GM12864 (cell line): ENCODE measurements at regions not wholly inside any gene's neighbourhood (a gene's known extent, or its start where the extent isn't known, plus 50 kb on each side); places are given as distances from the start of the nearest gene placed in this dataset.

Source experiments
- DNase-seq: peaks from one replicate; pipeline ENCODE4 v3.0.0-alpha.2; 2011; ENCODE audit warnings: low read depth
- H3K4me3 ChIP-seq: 2 replicates; pipeline ENCODE4 v1.5.1; 2011; ENCODE audit warnings: mild to moderate bottlenecking, low read depth, low read length, control low read depth
- TF ChIP-seq, protein P1 (sequence below): IDR thresholded peaks from 2 replicates; pipeline ENCODE4 v1.5.1; 2011; ENCODE audit warnings: low read depth, mild to moderate bottlenecking, moderate library complexity, low read length, control low read depth, inconsistent platforms; ENCODE audit errors: missing control alignments

- TF ChIP-seq, protein P1, sequence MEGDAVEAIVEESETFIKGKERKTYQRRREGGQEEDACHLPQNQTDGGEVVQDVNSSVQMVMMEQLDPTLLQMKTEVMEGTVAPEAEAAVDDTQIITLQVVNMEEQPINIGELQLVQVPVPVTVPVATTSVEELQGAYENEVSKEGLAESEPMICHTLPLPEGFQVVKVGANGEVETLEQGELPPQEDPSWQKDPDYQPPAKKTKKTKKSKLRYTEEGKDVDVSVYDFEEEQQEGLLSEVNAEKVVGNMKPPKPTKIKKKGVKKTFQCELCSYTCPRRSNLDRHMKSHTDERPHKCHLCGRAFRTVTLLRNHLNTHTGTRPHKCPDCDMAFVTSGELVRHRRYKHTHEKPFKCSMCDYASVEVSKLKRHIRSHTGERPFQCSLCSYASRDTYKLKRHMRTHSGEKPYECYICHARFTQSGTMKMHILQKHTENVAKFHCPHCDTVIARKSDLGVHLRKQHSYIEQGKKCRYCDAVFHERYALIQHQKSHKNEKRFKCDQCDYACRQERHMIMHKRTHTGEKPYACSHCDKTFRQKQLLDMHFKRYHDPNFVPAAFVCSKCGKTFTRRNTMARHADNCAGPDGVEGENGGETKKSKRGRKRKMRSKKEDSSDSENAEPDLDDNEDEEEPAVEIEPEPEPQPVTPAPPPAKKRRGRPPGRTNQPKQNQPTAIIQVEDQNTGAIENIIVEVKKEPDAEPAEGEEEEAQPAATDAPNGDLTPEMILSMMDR: no peak
- no peak overlapping the region for H3K4me3 ChIP-seq
- no peak for DNase-seq
These were observed 227.4 kb downstream of the DLL1 start for GRCh38 chr6:170063431-170063830.

GRCh38 chr6:170062915-170063241, 228.0 kb downstream of the DLL1 start:
- DNase-seq: no peak
- TF ChIP-seq, protein P1: no peak
- no peak overlapping the region for H3K4me3 ChIP-seq

DNA sequence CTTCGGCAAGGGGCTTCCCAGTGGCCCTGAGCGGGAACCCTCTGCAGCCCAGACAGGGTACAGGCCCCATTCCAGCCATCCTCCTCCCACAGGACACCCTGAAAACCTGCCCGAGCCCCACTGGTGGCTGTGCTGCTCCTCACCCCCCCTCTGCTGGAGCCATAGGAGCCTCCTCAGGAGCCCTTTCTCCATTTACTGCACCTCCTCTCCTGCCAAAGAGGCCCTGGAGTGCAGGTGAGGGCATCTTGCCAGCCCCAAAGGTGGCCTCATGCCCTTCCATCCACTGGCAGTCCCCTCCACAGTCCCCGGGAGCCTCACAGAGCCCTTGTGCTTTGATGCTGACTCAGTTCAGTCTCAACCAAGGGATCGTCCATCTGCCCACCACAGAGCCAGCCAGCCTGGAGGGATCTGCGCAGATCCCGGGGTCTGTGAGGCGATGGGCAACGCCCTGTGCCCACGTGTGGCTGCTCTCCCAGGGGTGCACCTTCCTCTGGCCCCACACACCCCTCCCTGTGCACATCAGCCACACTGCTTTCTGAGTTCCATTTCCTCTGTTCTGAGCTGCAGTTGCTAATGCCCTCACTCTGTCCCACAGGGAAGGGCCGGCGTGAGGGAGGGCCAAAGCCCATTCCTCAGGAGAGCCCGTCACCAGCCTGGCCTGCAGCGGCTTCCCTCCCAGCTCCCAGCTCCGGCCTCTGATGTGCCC, 228.5 kb downstream of the DLL1 start:
- no peak for DNase-seq
- TF ChIP-seq, protein P1: no peak
- no peak overlapping the region for H3K4me3 ChIP-seq

DNA sequence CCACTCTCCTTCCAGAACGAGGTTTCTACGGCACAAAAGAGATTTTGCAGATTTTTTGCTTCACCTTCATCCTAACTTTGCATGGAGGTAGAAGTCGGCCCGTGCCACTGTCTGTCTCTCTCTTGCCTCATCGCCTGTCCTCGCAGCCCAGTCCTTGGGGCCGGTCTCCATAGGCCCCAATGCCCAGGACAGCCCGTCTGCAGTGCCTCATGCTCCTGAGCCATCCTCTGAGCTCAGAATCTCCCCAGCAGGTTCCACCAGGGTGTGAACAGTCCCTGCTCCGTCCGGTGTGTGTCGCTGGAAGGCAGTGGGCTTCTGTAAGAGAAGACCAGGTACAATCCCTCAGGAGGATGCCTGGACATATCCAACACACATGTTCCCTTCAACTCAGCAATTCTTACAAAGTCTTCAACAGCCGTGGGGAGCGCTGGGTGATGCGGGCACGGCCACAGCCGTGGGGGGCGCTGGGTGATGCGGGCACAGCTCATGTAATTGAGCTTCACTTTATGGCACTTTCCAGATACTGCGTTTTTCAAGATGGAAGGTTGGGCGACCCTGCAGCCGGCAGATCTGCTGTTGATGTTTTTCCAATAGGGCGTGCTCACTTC, 231.9 kb downstream of the DLL1 start:
- no peak overlapping the region for H3K4me3 ChIP-seq
- TF ChIP-seq, protein P1: no peak
- DNase-seq: no peak

DNA sequence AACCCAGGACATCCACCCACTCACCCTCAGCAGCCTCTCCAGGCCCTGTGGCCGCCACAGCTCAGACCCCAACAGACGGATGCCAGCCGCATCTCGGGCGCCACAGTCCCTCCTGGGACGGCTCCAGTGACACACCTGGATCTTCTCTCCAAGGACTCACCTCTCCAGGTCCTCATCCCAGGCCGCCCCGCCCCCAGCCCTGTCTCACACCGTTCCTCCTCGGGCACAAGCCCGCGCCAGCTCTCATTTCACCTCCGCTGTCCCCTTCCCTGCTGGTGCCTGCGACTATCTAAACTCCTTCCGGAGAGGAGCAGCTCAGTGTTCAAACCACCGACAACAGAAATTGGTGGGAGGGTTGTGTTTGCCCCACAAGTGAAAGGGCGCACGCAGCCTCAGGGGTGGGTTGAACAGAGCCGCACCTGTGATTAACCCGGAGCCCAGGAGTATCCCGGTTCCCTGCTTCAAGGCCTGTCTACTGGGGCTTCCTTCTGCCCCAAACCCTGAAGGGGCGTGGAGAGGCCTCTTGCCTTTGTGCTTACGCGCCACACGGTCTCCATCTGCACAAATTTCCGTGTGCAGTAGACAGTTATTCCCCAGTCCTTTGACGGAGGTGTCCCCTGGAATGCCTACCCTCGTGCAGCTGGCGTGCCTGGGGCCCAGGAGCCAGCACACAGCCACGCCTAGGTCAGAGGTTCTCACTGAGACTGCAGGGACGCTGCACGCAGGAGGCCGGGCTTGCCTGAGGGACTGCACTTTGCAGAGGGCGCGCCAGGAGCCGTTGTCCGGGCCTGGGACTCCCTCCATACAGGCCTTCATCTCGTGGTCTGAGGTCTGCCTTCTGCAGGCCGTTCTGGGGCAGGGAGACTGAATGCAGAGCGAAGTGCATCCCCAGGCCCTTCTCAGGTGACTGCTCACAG, 232.7 kb downstream of the DLL1 start:
- TF ChIP-seq, protein P1: no peak
- DNase-seq: no peak
- H3K4me3 ChIP-seq: no peak overlapping the region

DNA sequence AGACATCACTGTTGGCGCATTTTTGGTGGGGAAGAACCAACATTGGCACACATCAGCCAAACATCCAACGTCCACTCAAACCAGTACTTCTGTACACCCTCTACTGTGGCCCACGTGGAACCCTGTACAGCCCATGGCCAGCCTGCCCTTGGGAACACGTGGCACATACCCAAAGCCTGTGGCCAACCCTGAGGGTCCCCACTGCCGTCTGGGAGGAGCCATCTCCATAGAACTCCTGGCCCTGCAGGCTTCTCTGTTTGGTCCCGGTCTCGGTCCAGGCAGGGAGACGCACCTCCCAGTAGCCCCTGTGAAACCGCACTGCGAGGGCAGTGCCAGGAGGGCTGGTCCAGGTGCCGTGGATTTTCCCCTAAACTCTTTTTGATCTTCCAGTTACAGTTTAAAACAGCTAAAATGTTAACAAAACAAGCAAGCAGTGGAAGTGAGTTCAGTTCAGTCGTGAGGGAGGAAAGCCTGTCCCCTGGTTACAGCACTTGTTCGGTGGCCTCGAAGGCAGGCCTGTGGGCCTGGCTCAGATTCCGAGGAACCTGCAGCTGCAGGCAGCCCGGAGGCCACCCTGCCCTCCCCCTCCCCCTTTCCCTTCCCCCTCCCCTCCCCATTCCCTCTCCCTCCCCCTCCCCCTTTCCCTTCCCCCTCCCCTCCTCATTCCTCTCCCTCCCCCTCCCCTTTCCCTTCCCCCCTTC, 233.7 kb downstream of the DLL1 start:
- TF ChIP-seq, protein P1: no peak
- no peak overlapping the region for H3K4me3 ChIP-seq
- no peak for DNase-seq
